Astrocyte of the spinal cord (primary cell): ENCODE measurements at regions not wholly inside any gene's neighbourhood (a gene's known extent, or its start where the extent isn't known, plus 50 kb on each side); places are given as distances from the start of the nearest gene placed in this dataset.

Experiments
- DNase-seq: peaks from one replicate; pipeline ENCODE4 v3.0.0; 2011; ENCODE audit warnings: low read depth, low spot score
- H3K4me3 ChIP-seq: 2 replicates; pipeline ENCODE4 v1.5.1; 2011; ENCODE audit warnings: low read depth, mild to moderate bottlenecking, low read length, moderate library complexity
- in situ Hi-C: cut with HindIII; loops from 2 replicates; pipeline ENCODE4 v1.10.0; 2017; ENCODE audit warnings: low sequenced_read_pairs
- TF ChIP-seq, protein P1 (sequence below): IDR thresholded peaks from 2 replicates; pipeline ENCODE4 v1.5.1; 2012; ENCODE audit warnings: low read depth, mild to moderate bottlenecking, low read length, inconsistent platforms

DNA sequence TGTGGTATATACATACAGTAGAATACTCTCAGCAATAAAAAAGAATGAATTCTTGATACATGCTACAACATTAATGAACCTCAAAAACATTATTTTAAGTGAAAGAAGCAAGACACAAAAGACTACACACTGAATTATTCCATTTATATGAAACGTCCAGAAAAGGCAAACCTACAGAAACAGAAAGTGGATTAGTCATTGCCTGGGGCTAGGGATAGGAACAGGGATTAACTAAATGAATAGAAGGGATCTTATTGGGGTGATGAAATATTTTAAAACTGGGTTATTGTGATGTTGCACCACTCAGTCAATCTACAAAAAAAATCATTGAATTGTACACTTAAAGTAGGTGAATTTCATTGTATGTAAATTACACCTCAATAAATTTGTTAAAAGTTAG, 326.7 kb downstream of the PIK3R1 start:
- in situ Hi-C loops = no loop called here
- no peak for DNase-seq
- TF ChIP-seq, protein P1, sequence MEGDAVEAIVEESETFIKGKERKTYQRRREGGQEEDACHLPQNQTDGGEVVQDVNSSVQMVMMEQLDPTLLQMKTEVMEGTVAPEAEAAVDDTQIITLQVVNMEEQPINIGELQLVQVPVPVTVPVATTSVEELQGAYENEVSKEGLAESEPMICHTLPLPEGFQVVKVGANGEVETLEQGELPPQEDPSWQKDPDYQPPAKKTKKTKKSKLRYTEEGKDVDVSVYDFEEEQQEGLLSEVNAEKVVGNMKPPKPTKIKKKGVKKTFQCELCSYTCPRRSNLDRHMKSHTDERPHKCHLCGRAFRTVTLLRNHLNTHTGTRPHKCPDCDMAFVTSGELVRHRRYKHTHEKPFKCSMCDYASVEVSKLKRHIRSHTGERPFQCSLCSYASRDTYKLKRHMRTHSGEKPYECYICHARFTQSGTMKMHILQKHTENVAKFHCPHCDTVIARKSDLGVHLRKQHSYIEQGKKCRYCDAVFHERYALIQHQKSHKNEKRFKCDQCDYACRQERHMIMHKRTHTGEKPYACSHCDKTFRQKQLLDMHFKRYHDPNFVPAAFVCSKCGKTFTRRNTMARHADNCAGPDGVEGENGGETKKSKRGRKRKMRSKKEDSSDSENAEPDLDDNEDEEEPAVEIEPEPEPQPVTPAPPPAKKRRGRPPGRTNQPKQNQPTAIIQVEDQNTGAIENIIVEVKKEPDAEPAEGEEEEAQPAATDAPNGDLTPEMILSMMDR = no peak
- no peak overlapping the region for H3K4me3 ChIP-seq

GRCh38 chr5:68543212-68543611, 327.7 kb downstream of the PIK3R1 start:
- no peak for DNase-seq
- TF ChIP-seq, protein P1 = no peak
- H3K4me3 ChIP-seq = no peak overlapping the region
- in situ Hi-C loops = no loop called here

DNA sequence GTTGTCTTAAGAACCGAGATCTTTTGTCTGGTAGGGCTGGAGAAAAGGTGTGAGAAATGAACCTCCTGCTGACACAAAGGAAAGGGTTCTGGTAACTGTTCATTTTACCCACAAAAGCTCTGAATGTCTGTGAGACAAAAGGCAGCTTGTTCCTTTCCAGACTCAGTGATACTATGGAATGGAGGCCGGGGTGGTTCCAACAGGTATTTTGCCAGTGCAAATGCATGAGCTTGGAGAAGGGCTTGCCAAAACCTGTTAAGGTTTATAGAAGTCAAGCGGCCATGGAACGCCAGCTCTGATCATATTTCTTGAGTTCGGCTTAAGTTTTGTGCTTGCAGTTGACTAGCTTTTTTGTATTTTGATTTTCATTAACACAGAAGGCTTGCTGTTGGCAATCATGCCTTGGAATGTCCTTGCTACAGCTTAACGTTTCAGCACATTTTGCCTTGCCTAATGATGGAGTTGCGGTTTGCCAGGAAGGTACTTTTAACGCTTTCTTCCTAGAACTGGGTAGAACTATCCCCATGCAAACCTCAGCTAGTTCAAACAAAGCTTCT, 328.6 kb downstream of the PIK3R1 start:
- DNase-seq = no peak
- in situ Hi-C loops = no loop called here
- TF ChIP-seq, protein P1 = no peak

DNA sequence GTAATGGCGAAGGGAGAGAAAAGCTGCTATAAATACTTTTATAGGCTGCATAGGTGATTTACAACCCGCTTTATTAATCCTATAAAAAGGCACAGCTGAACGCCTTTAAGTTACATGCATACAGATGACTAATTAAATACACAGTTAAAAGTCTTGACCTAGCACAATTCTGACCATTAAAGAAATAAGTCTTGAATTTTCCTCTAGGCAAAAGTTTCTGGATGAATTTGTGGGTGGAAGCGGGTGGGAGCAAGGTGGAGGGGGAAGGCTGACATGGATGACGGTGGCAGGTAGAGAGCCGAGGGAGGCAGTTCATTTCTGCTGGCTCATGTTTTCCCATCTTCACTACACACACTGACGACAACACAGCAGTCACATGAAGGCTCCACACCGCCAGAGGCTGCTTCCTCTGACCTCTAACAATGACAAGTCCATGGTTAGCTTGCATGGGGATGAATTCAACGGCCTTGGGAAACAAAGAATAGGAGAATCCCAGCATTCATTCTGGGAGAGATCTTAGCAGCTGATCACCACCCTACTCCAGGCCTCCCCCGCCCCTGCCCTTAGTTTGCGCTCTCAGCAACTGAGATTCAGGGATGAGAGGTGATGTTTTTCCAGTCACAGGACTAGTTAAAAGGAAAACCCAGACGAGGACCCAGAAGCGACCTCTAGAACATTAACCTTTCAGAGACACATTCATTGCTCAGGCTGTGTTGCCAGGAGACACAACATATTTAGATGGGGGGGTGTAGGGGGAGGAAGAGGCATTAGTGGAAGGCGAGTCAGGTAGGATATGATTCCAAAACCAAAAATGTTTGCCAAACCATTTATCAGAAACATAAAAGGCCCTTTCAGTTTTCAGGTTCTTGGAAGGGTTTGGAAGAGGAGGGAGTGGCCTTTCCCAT, 329.3 kb downstream of the PIK3R1 start:
- in situ Hi-C loops = no loop called here
- H3K4me3 ChIP-seq = no peak overlapping the region
- TF ChIP-seq, protein P1 = no peak
- DNase-seq = peak; percentile 28

More for the DNA sequence above, 328.6 kb downstream of the PIK3R1 start:
- H3K4me3 ChIP-seq = no peak overlapping the region

DNA sequence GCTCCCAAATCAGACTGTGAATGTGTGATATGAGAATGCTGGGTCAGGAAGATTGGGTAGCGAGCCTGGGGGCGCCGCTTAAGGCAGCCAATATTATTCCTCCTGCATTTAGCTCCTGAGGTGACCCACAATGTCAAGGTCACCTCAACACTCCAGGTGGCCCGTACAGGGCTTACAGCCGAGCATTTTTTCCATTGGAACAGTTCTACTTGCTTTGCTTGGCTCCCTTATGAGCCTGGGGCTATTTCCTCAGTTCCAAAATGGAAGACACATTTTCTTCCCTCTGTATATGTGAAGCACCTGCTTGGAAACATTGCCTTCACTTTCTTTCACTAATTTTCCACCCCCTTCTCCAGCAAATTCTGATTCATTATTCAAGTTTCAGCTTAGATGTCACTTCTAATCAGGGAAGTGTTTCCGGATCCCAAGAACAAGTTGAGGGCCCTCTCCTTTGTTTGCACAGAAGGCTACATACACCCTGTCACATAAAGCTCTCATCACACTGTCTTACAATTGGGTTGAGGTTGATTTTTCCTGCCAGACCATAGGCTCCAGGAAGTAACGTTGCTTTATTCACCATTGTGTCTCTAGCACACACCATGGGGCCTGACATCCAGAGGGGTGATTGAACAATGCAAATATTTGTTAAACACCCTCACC, 330.2 kb downstream of the PIK3R1 start:
- no peak overlapping the region for H3K4me3 ChIP-seq
- DNase-seq = no peak
- in situ Hi-C loops = no loop called here
- TF ChIP-seq, protein P1 = no peak

DNA sequence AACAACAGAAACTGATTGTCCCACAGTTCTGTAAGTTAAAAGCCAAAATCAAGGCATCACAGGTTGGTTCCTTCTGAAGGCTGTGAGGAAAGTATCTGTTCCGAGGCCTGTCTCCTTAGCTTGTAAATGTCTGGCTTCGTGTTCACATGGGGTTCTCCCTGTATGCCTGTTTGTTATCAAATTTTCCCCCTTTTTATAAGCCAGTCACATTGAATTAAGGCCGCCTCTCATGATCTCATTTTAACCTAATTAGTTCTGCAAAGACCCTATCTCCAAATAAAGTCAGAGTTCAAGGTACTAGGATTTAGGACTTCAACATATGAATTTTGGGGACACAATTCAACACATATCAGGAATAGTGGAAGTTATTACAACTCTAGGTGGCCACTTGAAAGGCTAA, 331.5 kb downstream of the PIK3R1 start:
- TF ChIP-seq, protein P1 = no peak
- DNase-seq = no peak
- in situ Hi-C loops = no loop called here
- no peak overlapping the region for H3K4me3 ChIP-seq
